HEK293 (cell line): ENCODE measurements at regions not wholly inside any gene's neighbourhood (a gene's known extent, or its start where the extent isn't known, plus 50 kb on each side); places are given as distances from the start of the nearest gene placed in this dataset.

Experiments
- CTCF ChIA-PET: fragments of 350-600 bp; formaldehyde crosslinking; extraction: SDS; loops from one replicate; lab custom pipeline; 2021; ENCODE audit warnings: antibody characterized with exemption; lab: Yijun Ruan, JAX
- POLR2A ChIA-PET: fragments of 300-600 bp; formaldehyde crosslinking; extraction: SDS; loops from one replicate; lab custom pipeline; 2020; ENCODE audit warnings: antibody characterized with exemption, inconsistent platforms; lab: Yijun Ruan, JAX
- H3K27ac ChIP-seq: fragments of 200-500 bp; sonication (Bioruptor generic); 2 replicates; pipeline ENCODE4 v1.5.1; 2014; ENCODE audit warnings: low read depth, low read length, control low read depth, inconsistent platforms; ENCODE audit errors: extremely low read depth
- H3K36me3 ChIP-seq, 2 experiments: fragments of 200-500 bp in 1 of 2; sonication (Bioruptor generic) in 1 of 2; 1 replicate in 1 of 2; 2 replicates in 1 of 2; pipeline ENCODE4 v1.5.1; 2014 to 2017; ENCODE audit warnings: inconsistent platforms in 2 of 2, low read length in 2 of 2; ENCODE audit not compliant: control insufficient read depth in 2 of 2, insufficient read depth in 1 of 2
- H3K4me1 ChIP-seq: fragments of 200-500 bp; sonication (Bioruptor generic); 2 replicates; pipeline ENCODE4 v1.5.1; 2014; ENCODE audit warnings: mild to moderate bottlenecking, low read length, inconsistent platforms; ENCODE audit not compliant: control insufficient read depth, insufficient read depth
- H3K4me3 ChIP-seq: 2 replicates; pipeline ENCODE4 v1.5.1; 2011; ENCODE audit warnings: low read depth, mild to moderate bottlenecking, control low read depth, low read length, moderate library complexity
- H3K9me3 ChIP-seq: fragments of 200-500 bp; sonication (Bioruptor generic); 2 replicates; pipeline ENCODE4 v1.5.1; 2014; ENCODE audit warnings: low read depth, low read length, inconsistent platforms; ENCODE audit not compliant: control insufficient read depth, insufficient read depth
- GLIS2 ChIP-seq: fragments of 450-650 bp; formaldehyde crosslinking; IDR thresholded peaks from 2 replicates; pipeline ENCODE4 v1.5.1; 2016; ENCODE audit warnings: missing biosample characterization, missing genetic modification characterization
- KLF10 ChIP-seq: fragments of 450-650 bp; IDR thresholded peaks from 2 replicates; pipeline ENCODE4 v1.5.1; 2018; ENCODE audit warnings: missing biosample characterization, mild to moderate bottlenecking, missing genetic modification characterization
- MYNN ChIP-seq: fragments of 450-650 bp; formaldehyde crosslinking; IDR thresholded peaks from 2 replicates; pipeline ENCODE4 v1.5.1; 2016; ENCODE audit warnings: missing biosample characterization, missing genetic modification characterization, borderline replicate concordance
- PBX3 ChIP-seq: sonication (generic); formaldehyde crosslinking; IDR thresholded peaks from 2 replicates; pipeline ENCODE4 v1.8.1; 2022; ENCODE audit warnings: mild to moderate bottlenecking, moderate library complexity, missing genetic modification reagents
- ZBTB21 ChIP-seq: fragments of 450-650 bp; formaldehyde crosslinking; IDR thresholded peaks from 2 replicates; pipeline ENCODE4 v1.5.1; 2017; ENCODE audit warnings: missing biosample characterization, missing genetic modification characterization
- ZBTB7A ChIP-seq: fragments of 450-650 bp; formaldehyde crosslinking; IDR thresholded peaks from 2 replicates; pipeline ENCODE4 v1.5.1; 2016; ENCODE audit warnings: low read depth, missing biosample characterization, missing genetic modification characterization
- ZFP3 ChIP-seq: fragments of 450-650 bp; formaldehyde crosslinking; IDR thresholded peaks from 2 replicates; pipeline ENCODE4 v1.5.1; 2016; ENCODE audit warnings: low read depth, missing biosample characterization, missing genetic modification characterization
- ZNF10 ChIP-seq: fragments of 450-650 bp; formaldehyde crosslinking; IDR thresholded peaks from 2 replicates; pipeline ENCODE4 v1.5.1; 2017; ENCODE audit warnings: missing biosample characterization, missing genetic modification characterization
- ZNF121 ChIP-seq: fragments of 450-650 bp; formaldehyde crosslinking; IDR thresholded peaks from 2 replicates; pipeline ENCODE4 v1.5.1; 2016; ENCODE audit warnings: missing biosample characterization, missing genetic modification characterization
- ZNF169 ChIP-seq: fragments of 450-650 bp; formaldehyde crosslinking; IDR thresholded peaks from 2 replicates; pipeline ENCODE4 v1.5.1; 2016; ENCODE audit warnings: missing biosample characterization, missing genetic modification characterization
- ZNF184 ChIP-seq: fragments of 450-650 bp; IDR thresholded peaks from 2 replicates; pipeline ENCODE4 v1.5.1; 2018; ENCODE audit warnings: missing biosample characterization, mild to moderate bottlenecking, missing genetic modification characterization
- ZNF19 ChIP-seq: fragments of 450-650 bp; formaldehyde crosslinking; IDR thresholded peaks from 2 replicates; pipeline ENCODE4; 2016; ENCODE audit warnings: missing biosample characterization, missing genetic modification characterization, low read depth
- ZNF350 ChIP-seq: fragments of 450-650 bp; formaldehyde crosslinking; IDR thresholded peaks from 2 replicates; pipeline ENCODE4 v1.5.0; 2017; ENCODE audit warnings: missing biosample characterization, mild to moderate bottlenecking, missing genetic modification characterization
- ZNF529 ChIP-seq: fragments of 450-650 bp; formaldehyde crosslinking; IDR thresholded peaks from 2 replicates; pipeline ENCODE4 v1.5.1; 2017; ENCODE audit warnings: missing genetic modification characterization, missing biosample characterization; ENCODE audit not compliant: insufficient replicate concordance
- ZNF548 ChIP-seq: fragments of 450-650 bp; formaldehyde crosslinking; IDR thresholded peaks from 2 replicates; pipeline ENCODE4 v1.5.1; 2016; ENCODE audit warnings: missing biosample characterization, missing genetic modification characterization
- ZNF549 ChIP-seq: fragments of 450-650 bp; IDR thresholded peaks from 2 replicates; pipeline ENCODE4 v1.5.1; 2018; ENCODE audit warnings: missing biosample characterization, missing genetic modification characterization, mild to moderate bottlenecking, inconsistent platforms, moderate library complexity
- ZNF555 ChIP-seq: fragments of 450-650 bp; formaldehyde crosslinking; conservative IDR thresholded peaks from 2 replicates; pipeline ENCODE4 v1.5.1; 2017; ENCODE audit warnings: missing biosample characterization, mild to moderate bottlenecking, missing genetic modification characterization, inconsistent platforms
- ZSCAN16 ChIP-seq: fragments of 450-650 bp; formaldehyde crosslinking; IDR thresholded peaks from 2 replicates; pipeline ENCODE4 v1.5.1; 2016; ENCODE audit warnings: missing biosample characterization, missing genetic modification characterization
- TF ChIP-seq, protein P1 (sequence below): fragments of 450-650 bp; formaldehyde crosslinking; IDR thresholded peaks from 2 replicates; pipeline ENCODE4 v1.5.1; 2016; ENCODE audit warnings: missing biosample characterization, missing genetic modification characterization
- TF ChIP-seq, protein P2 (sequence below): fragments of 450-650 bp; formaldehyde crosslinking; IDR thresholded peaks from 2 replicates; pipeline ENCODE4 v1.5.1; 2016; ENCODE audit warnings: missing biosample characterization, missing genetic modification characterization
- TF ChIP-seq, protein P3 (sequence below): fragments of 450-650 bp; IDR thresholded peaks from 2 replicates; pipeline ENCODE4 v1.5.1; 2018; ENCODE audit warnings: missing biosample characterization, missing genetic modification characterization

DNA sequence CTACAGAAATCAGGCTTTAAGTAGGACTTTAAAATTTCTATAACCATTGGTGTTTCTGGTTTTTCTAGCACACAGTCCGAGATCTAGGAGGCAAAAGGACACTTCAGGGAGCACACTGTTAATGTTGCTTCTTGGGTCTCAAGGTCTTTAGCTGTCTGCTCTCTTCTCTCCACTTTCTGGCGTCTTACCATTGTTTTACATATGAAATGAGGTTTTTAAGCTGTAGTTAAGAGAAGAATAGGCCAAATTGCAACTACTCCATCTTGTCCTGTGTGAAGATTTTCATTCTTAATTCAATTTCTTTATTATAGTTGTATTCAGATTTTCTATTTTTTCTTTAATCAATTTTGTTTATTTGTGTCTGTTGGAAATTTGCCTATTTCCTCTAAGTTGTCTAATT, 151.4 kb downstream of the WNT7A start:
- CTCF ChIA-PET = interaction anchor here (0.9 kb wide), 1 partner anchor 9 kb away, joined by 4 read pairs; no protein-coding TSS in a partner anchor
- Histone ChIP-seq H3K9me3 (no peaks in the 10 kb centered on the region), H3K27ac (no peak overlapping the region)
- no peak for TF ChIP-seq ZBTB7A
- no peak for TF ChIP-seq ZSCAN16
- TF ChIP-seq, protein P1, sequence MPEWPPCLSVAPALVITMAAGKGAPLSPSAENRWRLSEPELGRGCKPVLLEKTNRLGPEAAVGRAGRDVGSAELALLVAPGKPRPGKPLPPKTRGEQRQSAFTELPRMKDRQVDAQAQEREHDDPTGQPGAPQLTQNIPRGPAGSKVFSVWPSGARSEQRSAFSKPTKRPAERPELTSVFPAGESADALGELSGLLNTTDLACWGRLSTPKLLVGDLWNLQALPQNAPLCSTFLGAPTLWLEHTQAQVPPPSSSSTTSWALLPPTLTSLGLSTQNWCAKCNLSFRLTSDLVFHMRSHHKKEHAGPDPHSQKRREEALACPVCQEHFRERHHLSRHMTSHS (tag by site-specific recombination) = no peak
- no peak for TF ChIP-seq ZNF10 (tag by site-specific recombination)
- TF ChIP-seq ZNF19 (tag by site-specific recombination) = no peak
- no peak for TF ChIP-seq PBX3
- TF ChIP-seq ZNF169 (tag by site-specific recombination) = no peak
- TF ChIP-seq, all 188 proteins: peak for 0
- Histone ChIP-seq H3K36me3 (no peaks in the 10 kb centered on the region), H3K4me3 (no peak overlapping the region), H3K4me1 (no peaks in the 10 kb centered on the region)
- POLR2A ChIA-PET = no interaction called here

DNA sequence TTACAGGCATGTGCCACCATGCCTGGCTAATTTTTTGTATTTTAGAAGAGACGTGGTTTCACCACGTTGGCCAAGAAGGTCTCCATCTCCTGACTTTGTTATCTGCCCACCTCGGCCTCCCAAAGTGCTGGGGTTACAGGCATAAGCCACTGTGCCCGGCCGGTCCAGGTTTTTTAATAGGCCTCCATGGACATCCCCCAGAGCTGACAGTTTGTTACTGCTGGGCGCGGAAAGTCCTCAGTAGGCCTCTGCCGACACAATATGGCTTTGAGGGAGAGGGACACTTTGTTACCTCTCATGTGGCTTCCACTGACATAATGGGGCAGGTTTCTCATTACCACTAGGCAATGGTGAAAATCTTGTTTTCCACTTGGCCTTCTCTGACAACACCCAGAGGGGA, 152.0 kb downstream of the WNT7A start:
- Histone ChIP-seq H3K4me1 (no peaks in the 10 kb centered on the region), H3K9me3 (no peaks in the 10 kb centered on the region), H3K36me3 (no peaks in the 10 kb centered on the region), H3K4me3 (no peak overlapping the region), H3K27ac (no peak overlapping the region)
- ChIA-PET POLR2A (no interaction called here), CTCF (interaction anchor here (0.9 kb wide), 1 partner anchor 9 kb away, joined by 4 read pairs; no protein-coding TSS in a partner anchor)
- TF ChIP-seq ZFP3 (tag by site-specific recombination) (no peak), KLF10 (tag by site-specific recombination) (no peak), ZNF350 (no peak), ZNF549 (tag by site-specific recombination) (no peak), MYNN (tag by site-specific recombination) (no peak), ZNF555 (tag by site-specific recombination) (no peak), ZNF548 (no peak), ZBTB21 (no peak), ZNF529 (no peak), ZNF184 (no peak), GLIS2 (no peak), ZNF121 (no peak)
- TF ChIP-seq, protein P2, sequence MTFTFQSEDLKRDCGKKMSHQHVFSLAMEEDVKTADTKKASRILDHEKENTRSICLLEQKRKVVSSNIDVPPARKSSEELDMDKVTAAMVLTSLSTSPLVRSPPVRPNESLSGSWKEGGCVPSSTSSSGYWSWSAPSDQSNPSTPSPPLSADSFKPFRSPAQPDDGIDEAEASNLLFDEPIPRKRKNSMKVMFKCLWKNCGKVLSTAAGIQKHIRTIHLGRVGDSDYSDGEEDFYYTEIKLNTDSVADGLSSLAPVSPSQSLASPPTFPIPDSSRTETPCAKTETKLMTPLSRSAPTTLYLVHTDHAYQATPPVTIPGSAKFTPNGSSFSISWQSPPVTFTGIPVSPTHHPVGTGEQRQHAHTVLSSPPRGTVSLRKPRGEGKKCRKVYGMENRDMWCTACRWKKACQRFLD (tag by site-specific recombination) = no peak
- TF ChIP-seq, protein P3, sequence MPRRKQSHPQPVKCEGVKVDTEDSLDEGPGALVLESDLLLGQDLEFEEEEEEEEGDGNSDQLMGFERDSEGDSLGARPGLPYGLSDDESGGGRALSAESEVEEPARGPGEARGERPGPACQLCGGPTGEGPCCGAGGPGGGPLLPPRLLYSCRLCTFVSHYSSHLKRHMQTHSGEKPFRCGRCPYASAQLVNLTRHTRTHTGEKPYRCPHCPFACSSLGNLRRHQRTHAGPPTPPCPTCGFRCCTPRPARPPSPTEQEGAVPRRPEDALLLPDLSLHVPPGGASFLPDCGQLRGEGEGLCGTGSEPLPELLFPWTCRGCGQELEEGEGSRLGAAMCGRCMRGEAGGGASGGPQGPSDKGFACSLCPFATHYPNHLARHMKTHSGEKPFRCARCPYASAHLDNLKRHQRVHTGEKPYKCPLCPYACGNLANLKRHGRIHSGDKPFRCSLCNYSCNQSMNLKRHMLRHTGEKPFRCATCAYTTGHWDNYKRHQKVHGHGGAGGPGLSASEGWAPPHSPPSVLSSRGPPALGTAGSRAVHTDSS (tag by site-specific recombination) = no peak
